SK-N-MC (cell line): ENCODE measurements at regions not wholly inside any gene's neighbourhood (a gene's known extent, or its start where the extent isn't known, plus 50 kb on each side); places are given as distances from the start of the nearest gene placed in this dataset.

ENCODE experiments used
- EZH2 ChIP-seq: fragments of 200-600 bp; sonication (generic); IDR thresholded peaks from one replicate; pipeline ENCODE4 v1.6.1; 2017; ENCODE audit warnings: antibody characterized with exemption
- FOXP2 ChIP-seq: optimal IDR thresholded peaks from 2 replicates; pipeline ENCODE3; 2011; ENCODE audit warnings: mild to moderate bottlenecking, moderate library complexity; ENCODE audit not compliant: insufficient read depth; ENCODE audit errors: extremely low read length, control extremely low read depth
- POLR2AphosphoS5 ChIP-seq: IDR thresholded peaks from 2 replicates; pipeline ENCODE4 v1.6.1; 2012; ENCODE audit warnings: mild to moderate bottlenecking, low read depth, low read length, borderline replicate concordance

DNA sequence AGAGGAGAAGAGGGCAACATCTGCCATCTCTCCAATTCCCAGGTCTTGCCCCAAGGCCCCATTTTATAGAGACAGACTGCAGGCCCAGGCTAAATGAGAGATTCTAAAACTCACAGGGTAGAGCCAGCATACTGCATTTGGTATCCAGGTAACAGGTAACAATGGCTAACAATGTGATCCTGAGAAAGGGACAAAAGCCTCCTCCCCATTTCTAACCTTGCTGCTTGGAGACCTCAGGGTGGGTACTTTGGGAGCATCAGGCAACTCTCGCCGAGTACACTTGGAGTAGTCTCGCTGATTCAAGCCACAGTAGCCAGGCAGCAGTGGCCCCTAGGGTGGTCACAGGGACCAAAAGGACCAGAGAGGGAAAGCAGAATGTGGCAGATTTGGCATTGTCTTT lies 162.6 kb upstream of the PLEKHA5 start:
- TF ChIP-seq EZH2 (no peak), POLR2AphosphoS5 (no peak), FOXP2 (no peak)
